GM18868 (cell line): ENCODE measurements at regions not wholly inside any gene's neighbourhood (a gene's known extent, or its start where the extent isn't known, plus 50 kb on each side); places are given as distances from the start of the nearest gene placed in this dataset.
"Not testable (repeated sequence)": the region's sequence is repeated elsewhere in the genome, so short reads cannot be mapped to it uniquely, and the experiment has no call there.

Experiments used
- ATAC-seq: cut with Tn5 transposase; IDR thresholded peaks from one replicate; pipeline ENCODE4 v1.9.1; 2021; ENCODE audit warnings: mild to moderate bottlenecking, moderate library complexity; ENCODE audit not compliant: unreplicated experiment

DNA sequence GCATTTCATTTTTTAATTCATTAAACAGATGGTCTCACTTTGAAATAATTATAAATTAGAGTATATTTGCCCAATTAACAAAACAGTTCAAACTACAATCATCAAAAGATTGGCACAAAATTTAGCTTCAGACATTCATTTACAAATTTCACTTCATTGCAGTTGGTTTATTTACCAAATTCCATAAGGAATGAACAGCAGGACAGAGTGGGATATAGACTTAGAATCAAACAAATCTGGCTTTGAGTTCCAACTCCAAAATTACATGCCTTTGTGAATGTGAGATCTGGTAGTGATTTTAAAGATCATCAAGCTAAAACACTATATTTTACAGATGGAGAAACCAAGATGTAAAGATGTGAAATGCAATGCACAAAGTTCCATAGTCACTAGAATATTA, 310.7 kb upstream of the CNTN5 start:
- no peak for ATAC-seq

GRCh38 chr11:98710986-98711385, 309.8 kb upstream of the CNTN5 start:
- ATAC-seq, result no peak

DNA sequence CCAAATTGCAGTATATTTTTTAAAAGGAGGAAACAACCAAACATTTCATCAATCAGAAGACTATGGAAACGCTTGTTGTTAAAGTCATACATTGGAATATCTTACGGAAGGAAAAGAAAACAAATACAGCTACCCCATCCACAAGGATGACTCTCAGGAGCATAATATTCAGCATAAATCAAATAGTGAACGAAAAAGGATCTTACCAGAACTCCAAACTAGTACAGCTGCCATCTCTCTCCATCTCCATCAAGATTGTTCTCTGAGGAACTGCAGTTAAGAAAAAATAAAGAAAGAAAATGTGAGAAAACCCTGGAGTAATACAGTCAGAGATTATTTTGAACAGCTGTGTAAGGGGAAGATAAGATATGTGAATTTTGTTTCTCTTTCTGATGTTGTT, 299.8 kb upstream of the CNTN5 start:
- no peak for ATAC-seq

GRCh38 chr11:98725471-98725870, 295.3 kb upstream of the CNTN5 start:
- no peak for ATAC-seq

DNA sequence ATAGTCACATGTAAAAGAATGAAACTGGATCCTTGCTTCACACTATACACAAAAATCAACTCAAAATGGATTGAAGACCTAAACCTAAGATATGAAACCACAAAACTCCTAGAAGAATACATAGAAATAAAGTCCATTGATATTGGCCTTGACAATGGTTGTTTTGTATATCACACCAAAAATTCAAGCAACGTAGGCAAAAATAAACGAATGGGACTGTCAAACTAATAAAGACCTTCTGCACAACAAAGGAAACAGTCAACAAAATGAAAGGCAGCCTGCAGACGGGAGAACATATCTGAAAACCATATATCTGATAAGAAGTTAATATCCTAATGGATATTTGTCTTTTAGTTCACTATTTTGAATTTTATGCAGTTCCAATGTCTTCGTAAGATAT, 292.3 kb upstream of the CNTN5 start:
- ATAC-seq, result no peak

DNA sequence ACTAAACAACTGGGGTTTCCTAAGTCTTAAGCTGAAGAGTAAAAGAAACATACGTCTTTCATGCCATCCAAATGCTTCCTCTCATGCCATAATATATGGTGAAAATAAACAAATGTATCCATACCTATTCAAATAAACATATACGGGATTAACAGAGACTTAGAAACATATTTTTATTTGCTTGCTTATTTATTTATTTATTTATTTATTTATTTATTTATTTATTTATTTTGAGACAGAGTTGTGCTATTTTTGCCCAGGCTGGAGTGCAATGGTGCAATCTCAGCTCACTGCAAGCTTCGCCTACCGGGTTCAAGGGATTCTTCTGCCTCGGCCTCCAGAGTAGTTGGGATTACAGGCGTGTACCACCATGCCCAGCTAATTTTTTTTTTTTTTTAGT, 291.6 kb upstream of the CNTN5 start:
- no peak for ATAC-seq

- no peak for ATAC-seq
Observed at GRCh38 chr11:98732947-98733346, 287.8 kb upstream of the CNTN5 start.

DNA sequence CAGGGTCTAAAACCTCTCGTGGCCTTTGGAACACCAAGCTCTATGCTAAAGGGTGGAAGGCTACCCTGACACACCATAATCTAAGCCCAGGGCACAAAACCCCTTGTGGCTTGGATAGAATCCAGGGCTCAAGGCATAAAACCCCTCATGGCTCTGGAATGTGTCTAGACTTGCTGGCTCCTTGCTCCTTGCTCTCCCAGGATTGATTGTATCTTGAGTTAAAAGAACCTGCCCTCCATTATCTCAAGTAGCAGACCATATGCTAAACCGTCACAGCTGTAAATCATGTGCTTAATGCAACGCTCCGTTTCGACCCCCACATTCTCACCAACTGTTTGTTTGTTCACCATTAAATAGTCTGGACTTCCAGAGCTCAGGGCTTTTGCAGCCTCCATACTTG, 287.4 kb upstream of the CNTN5 start:
- not testable (repeated sequence) for ATAC-seq

GRCh38 chr11:98734686-98735085, 286.1 kb upstream of the CNTN5 start:
- no peak for ATAC-seq

DNA sequence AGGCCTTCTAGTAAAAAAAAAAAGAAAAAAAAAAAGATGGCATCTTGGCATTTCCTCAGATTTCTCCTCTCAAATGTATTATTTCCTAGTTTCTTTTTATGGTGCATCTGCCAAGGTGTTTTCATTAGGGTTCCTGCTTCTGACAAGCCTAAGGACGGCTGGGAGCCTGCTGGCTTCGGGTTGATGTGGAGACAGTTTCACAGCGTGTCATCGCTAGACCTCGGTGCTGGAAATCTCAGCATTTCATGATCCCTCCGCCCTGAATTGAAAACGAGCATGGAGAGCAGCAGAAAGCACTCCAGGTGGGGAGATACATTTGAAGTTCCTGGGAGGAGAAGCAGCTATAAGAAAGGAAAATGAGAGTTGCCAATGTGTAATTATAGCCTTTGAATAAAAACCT, 283.9 kb upstream of the CNTN5 start:
- ATAC-seq, result no peak

- no peak for ATAC-seq
Observed at GRCh38 chr11:98740321-98740720, 280.4 kb upstream of the CNTN5 start.

GRCh38 chr11:98763446-98763845, 257.3 kb upstream of the CNTN5 start:
- not testable (repeated sequence) for ATAC-seq

GRCh38 chr11:98766903-98767302, 253.8 kb upstream of the CNTN5 start:
- ATAC-seq, result no peak

- not testable (repeated sequence) for ATAC-seq
Observed at GRCh38 chr11:98770046-98770445, 250.7 kb upstream of the CNTN5 start.

GRCh38 chr11:98771791-98772190, 249.0 kb upstream of the CNTN5 start:
- no peak for ATAC-seq

DNA sequence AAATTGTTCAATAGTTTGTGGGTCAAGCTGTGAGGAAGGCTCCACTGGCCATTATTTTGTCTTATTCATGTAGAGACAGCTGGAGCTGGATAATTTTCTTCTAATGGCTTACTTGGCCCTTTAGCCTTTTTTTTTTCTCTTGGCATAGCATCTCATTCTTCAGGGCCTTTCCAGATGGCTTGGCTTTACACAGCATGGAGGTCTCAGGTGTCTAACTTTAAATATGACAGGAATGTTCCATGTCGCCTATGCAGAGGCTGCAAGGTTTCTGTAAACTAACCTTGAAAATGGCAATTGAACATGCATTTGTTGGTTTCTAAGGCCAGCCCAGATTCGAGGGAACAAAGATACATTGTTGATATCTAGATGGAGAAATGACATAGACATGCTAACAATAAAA, 247.9 kb upstream of the CNTN5 start:
- ATAC-seq, result no peak

DNA sequence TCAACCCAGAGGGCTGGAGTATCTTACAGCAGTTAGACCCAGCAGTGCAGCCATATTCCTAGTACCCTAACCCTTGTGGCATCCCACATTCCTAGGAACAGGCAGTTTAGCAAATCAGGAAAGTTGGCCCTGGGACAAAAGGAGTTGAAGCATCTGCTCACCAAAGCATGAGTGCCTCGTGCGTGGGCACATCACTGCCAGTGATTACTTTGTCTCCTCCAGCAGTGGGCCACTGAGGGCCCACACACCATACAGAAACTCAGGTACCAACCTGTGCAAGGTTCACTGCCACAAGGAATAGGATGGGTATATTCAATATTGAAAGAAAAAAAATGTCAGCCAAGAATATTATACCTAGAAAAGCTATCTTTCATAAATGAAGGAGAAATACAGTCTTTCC, 227.5 kb upstream of the CNTN5 start:
- no peak for ATAC-seq

DNA sequence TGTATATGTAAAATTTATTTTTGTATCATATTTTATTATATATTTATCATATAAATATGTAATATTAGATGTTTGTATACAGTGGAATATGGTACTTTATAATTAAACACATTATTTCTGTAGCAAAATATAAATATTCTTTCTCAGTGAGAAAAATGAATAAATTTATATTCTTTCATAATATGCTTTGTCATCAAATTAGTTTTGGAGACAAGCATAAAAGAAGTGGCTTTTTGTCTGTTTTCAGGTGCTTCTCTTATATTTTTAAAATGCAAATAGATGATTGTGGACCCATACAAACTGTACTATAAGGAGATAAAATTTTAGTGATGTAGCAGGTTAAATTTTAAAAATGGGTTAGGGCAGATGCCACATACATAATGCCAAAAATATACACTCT, 222.4 kb upstream of the CNTN5 start:
- ATAC-seq, result no peak

GRCh38 chr11:98800696-98801095, 220.1 kb upstream of the CNTN5 start:
- no peak for ATAC-seq

DNA sequence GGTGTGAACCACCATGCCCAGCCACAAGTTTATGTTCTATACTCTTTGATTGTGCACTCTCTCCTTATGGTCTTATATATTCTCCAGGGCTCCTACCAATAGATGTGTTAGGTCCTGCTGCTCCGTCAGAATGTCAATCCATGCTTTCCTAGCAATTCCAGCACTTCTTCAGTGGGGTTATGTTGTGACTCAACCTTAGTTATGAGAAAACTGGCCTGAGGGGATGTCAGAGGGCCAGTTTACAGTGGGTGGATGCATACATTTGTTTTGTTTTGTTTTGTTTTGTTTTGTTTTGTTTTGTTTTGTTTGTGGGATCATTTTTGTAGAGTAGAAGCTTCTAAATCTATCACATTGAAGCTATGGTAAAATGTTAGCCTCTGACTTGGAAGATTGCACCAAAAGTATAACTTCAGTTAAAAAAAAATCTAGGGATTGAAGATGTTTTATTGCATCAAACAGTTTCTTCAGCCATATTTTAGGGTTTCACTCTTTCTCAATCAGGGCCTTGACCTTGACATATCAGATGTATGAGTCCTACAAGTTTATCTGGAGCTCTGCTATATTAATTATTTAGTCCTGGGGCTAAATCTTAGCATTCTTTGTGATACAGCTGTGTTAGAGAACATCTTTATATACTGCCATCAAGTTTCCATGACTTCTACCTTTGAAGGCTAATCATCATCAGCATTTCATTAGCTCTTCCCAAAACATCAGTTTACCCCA, 191.6 kb upstream of the CNTN5 start:
- no peak for ATAC-seq

DNA sequence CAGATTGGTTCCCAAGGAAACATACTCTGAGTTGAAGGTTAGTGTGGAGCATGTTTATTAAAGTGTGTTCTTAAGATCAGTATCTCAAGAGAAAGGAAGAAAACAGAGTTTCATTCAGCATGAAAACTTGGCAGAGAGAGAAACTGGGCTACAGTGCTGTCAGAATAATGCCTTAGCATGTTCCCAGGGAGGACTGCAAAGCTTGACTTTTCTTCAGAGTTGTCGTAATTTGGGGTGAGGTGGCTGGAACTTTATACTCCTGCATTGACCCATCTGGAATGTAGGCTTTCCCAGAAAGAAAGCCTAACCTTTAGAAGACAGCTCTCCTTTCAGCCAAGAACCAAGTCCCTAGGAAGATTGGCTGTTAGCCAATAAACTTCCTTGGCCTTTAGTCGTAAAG, 190.8 kb upstream of the CNTN5 start:
- no peak for ATAC-seq

GRCh38 chr11:98834776-98835175, 186.0 kb upstream of the CNTN5 start:
- no peak for ATAC-seq

DNA sequence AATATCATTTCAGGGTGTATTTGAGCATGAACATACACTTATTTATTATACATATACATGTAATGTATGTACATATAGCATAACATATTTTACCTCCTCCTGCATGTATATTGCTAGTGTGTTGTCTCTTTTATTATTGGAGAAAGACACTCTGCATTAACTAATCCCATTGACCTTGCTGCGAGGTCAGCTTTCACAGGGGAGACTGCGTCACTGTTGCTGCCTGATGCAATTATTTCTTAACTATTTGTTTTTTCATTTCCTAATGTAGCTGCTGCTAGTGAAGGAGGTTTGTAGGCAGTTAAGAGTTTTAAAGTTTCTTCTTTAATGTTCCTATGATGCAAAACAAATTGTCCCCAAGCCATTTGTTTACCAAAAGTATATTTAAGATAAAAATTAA, 185.4 kb upstream of the CNTN5 start:
- no peak for ATAC-seq
